ENCODE measurements at regions not wholly inside any gene's neighbourhood (a gene's known extent, or its start where the extent isn't known, plus 50 kb on each side); places are given as distances from the start of the nearest gene placed in this dataset.

DNA sequence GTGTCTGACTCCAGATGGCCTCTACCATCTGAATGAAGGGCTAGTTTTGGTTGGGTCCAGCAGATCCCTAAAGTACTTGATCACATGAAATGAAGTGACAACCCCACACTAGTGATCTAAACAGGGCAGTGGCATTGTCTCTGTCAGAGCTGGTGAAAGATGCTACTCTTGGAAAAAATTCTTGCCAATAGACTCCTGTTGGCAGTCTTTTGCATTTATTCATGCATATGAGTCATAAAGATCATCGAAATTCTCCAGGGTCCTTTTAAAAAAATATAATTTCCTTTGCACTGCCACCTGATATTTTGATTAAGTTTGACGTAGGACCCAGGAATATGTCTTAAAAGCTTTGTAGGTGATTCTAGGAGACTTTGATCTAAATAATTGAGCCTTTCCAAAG is 135.1 kb upstream of the ELL2 start:
- TF ChIP-seq, protein P1, sequence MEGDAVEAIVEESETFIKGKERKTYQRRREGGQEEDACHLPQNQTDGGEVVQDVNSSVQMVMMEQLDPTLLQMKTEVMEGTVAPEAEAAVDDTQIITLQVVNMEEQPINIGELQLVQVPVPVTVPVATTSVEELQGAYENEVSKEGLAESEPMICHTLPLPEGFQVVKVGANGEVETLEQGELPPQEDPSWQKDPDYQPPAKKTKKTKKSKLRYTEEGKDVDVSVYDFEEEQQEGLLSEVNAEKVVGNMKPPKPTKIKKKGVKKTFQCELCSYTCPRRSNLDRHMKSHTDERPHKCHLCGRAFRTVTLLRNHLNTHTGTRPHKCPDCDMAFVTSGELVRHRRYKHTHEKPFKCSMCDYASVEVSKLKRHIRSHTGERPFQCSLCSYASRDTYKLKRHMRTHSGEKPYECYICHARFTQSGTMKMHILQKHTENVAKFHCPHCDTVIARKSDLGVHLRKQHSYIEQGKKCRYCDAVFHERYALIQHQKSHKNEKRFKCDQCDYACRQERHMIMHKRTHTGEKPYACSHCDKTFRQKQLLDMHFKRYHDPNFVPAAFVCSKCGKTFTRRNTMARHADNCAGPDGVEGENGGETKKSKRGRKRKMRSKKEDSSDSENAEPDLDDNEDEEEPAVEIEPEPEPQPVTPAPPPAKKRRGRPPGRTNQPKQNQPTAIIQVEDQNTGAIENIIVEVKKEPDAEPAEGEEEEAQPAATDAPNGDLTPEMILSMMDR (IDR thresholded peaks at IDR 0.05; ENCODE audit: extremely low read depth in 1 of 2, insufficient read depth in 1 of 2, low read depth in 1 of 2, low read length in 2 of 2): no peak
- no peak for TF ChIP-seq EZH2 (IDR thresholded peaks at IDR 0.05; ENCODE audit: borderline replicate concordance, low read depth, low read length, severe bottlenecking)
- no peak for TF ChIP-seq POLR2AphosphoS5 (IDR thresholded peaks at IDR 0.05; ENCODE audit: insufficient read depth, low read depth, low read length)
- no peak for TF ChIP-seq GATA2 (IDR thresholded peaks at IDR 0.05; ENCODE audit: insufficient read depth, insufficient read length, low read depth, low read length)
- TF ChIP-seq FOS (IDR thresholded peaks at IDR 0.05; ENCODE audit: borderline replicate concordance, insufficient read depth, low read length): no peak
- TF ChIP-seq MYC (IDR thresholded peaks at IDR 0.05; ENCODE audit: low read depth, low read length): no peak
- TF ChIP-seq JUN (IDR thresholded peaks at IDR 0.05; ENCODE audit: borderline replicate concordance, insufficient read depth, insufficient read length, low read depth): no peak
- no peak for TF ChIP-seq POLR2A (IDR thresholded peaks at IDR 0.05; ENCODE audit: low read depth, low read length)
- TF ChIP-seq, protein P2, sequence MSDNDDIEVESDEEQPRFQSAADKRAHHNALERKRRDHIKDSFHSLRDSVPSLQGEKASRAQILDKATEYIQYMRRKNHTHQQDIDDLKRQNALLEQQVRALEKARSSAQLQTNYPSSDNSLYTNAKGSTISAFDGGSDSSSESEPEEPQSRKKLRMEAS (IDR thresholded peaks at IDR 0.05; ENCODE audit: insufficient read depth, insufficient read length): no peak
- CTCF ChIA-PET: interaction anchor here (0.9 kb wide), 1 partner anchor 204 kb away, joined by 3 read pairs; no protein-coding TSS in a partner anchor
- Histone ChIP-seq H3K4me2 (ENCODE audit: insufficient read depth, low read length) (no peak overlapping the region), H3K9me3 (replicated peaks; ENCODE audit: control insufficient read depth, insufficient read depth, low read length) (no peaks in the 10 kb centered on the region), H2AFZ (ENCODE audit: low read depth, low read length) (no peak overlapping the region), H3K36me3 (ENCODE audit: control insufficient read depth in 2 of 2, extremely low read depth in 1 of 2, insufficient read depth in 2 of 2, low read length in 2 of 2) (no peaks in the 10 kb centered on the region), H3K79me2 (ENCODE audit: control insufficient read depth, insufficient read depth, low read length) (no peaks in the 10 kb centered on the region), H3K4me3 (replicated peaks in 1 of 3; ENCODE audit: insufficient read depth in 1 of 3, low read depth in 1 of 3, low read length in 3 of 3) (no peak overlapping the region), H4K20me1 (replicated peaks; ENCODE audit: control insufficient read depth, extremely low read depth, insufficient read depth, low read length) (no peaks in the 10 kb centered on the region), H3K9ac (replicated peaks; ENCODE audit: extremely low read depth, insufficient read depth, low read length) (no peak overlapping the region), H3K27ac (ENCODE audit: insufficient read depth, low read depth, low read length) (no peak overlapping the region), H3K4me1 (ENCODE audit: control insufficient read depth, extremely low read depth, insufficient read depth, low read length) (no peaks in the 10 kb centered on the region), H3K27me3 (ENCODE audit: control insufficient read depth in 2 of 2, insufficient read depth in 2 of 2, low read length in 2 of 2) (no peaks in the 10 kb centered on the region), H3K9me1 (replicated peaks; ENCODE audit: control insufficient read depth, extremely low read depth, insufficient read depth, low read length) (no peaks in the 10 kb centered on the region)
- POLR2A ChIA-PET: no interaction called here
- BruUV-seq (replicated peaks): no TSS peak
- DNase-seq (ENCODE audit: low read depth, low spot score) (no peak), FAIRE-seq (no peak)
- intact Hi-C loops (cut with micrococcal nuclease) (no loop called here), dilution Hi-C loops (cut with MboI; ENCODE audit: extremely low pct_ligation_motif_present, low sequenced_read_pairs) (no loop called here)
